A549 (cell line): ENCODE measurements at regions not wholly inside any gene's neighbourhood (a gene's known extent, or its start where the extent isn't known, plus 50 kb on each side); places are given as distances from the start of the nearest gene placed in this dataset.

Source experiments
- ATAC-seq, 2 experiments: fragments of 200-7000 bp in 1 of 2; fragments of >200 bp in 1 of 2; cut with Nextera tagmentation in 1 of 2; cut with Tn5 transposase in 1 of 2; 3 replicates each; pipeline versions ENCODE4 v1.8.0 to v1.9.1; 2018 to 2020; ENCODE audit warnings: mild to moderate bottlenecking in 1 of 2, moderate library complexity in 1 of 2
- CTCF ChIA-PET: fragments of 300-600 bp; sonication (Branson Sonifier 250); formaldehyde crosslinking; extraction: SDS; loops from one replicate; lab custom pipeline; 2021; ENCODE audit warnings: antibody characterized with exemption, inconsistent platforms; lab: Yijun Ruan, JAX
- POLR2A ChIA-PET: fragments of 350-600 bp; formaldehyde crosslinking; extraction: SDS; loops from one replicate; lab custom pipeline; 2021; ENCODE audit warnings: antibody characterized with exemption, inconsistent platforms; lab: Yijun Ruan, JAX
- DNase-seq, 2 experiments: peaks; one replicate each; pipeline versions ENCODE4 v3.0.0 to v3.0.0-alpha.2; 2011 to 2016; ENCODE audit warnings: low read depth in 1 of 2, low spot score in 1 of 2
- FAIRE-seq: peaks from 2 replicates; lab custom pipeline; 2011; peaks lifted over from hg19 to GRCh38; lab: Jason Lieb, UNC
- H3K27ac ChIP-seq, 2 experiments: fragments of >200 bp; sonication (Bioruptor Twin); formaldehyde crosslinking; 3 replicates each; pipeline ENCODE4 v1.5.1; 2016 to 2017
- H3K4me1 ChIP-seq: fragments of >200 bp; sonication (Bioruptor Twin); formaldehyde crosslinking; 3 replicates; pipeline ENCODE4 v1.6.1; 2016
- H3K4me2 ChIP-seq: fragments of >200 bp; sonication (Bioruptor Twin); formaldehyde crosslinking; 3 replicates; pipeline ENCODE4 v1.6.1; 2016
- H3K4me3 ChIP-seq: fragments of >200 bp; sonication (Bioruptor Twin); formaldehyde crosslinking; 3 replicates; pipeline ENCODE4 v1.5.1; 2016
- H3K9me3 ChIP-seq: fragments of >200 bp; sonication (Bioruptor Twin); formaldehyde crosslinking; 3 replicates; pipeline ENCODE4 v1.6.1; 2016
- BHLHE40 ChIP-seq: IDR thresholded peaks from 2 replicates; pipeline ENCODE4 v1.6.1; 2012; ENCODE audit warnings: low read depth, low read length, inconsistent platforms
- CBX2 ChIP-seq: fragments of 200-600 bp; sonication (generic); IDR thresholded peaks from 2 replicates; pipeline ENCODE4 v1.6.1; 2016; ENCODE audit warnings: low read depth, mild to moderate bottlenecking, borderline replicate concordance
- CEBPB ChIP-seq, 2 experiments: fragments of >200 bp in 1 of 2; sonication (Bioruptor Twin) in 1 of 2; formaldehyde crosslinking in 1 of 2; IDR thresholded peaks; 2 replicates each; pipeline ENCODE4 v1.6.1; 2012 to 2016
- CHD2 ChIP-seq: fragments of 150-350 bp; IDR thresholded peaks from 2 replicates; pipeline ENCODE4 v1.6.1; 2014; ENCODE audit warnings: low read length; ENCODE audit not compliant: partially characterized antibody
- EHF ChIP-seq: fragments of 250-450 bp; sonication (Bioruptor Pico); IDR thresholded peaks from 2 replicates; pipeline ENCODE4 v1.5.0; 2020; ENCODE audit warnings: mild to moderate bottlenecking
- ESRRA ChIP-seq: fragments of 150-350 bp; IDR thresholded peaks from 2 replicates; pipeline ENCODE4 v1.6.1; 2014; ENCODE audit warnings: mild to moderate bottlenecking, low read length, borderline replicate concordance
- HDAC2 ChIP-seq: fragments of 200-600 bp; sonication (generic); IDR thresholded peaks from 2 replicates; pipeline ENCODE4 v1.6.1; 2016
- HES2 ChIP-seq: fragments of >200 bp; sonication (Bioruptor Twin); formaldehyde crosslinking; IDR thresholded peaks from 2 replicates; pipeline ENCODE4 v1.6.1; 2016
- HEYL ChIP-seq: fragments of 250-450 bp; sonication (Bioruptor Pico); IDR thresholded peaks from 2 replicates; pipeline ENCODE4 v1.8.0; 2021; ENCODE audit warnings: mild to moderate bottlenecking, moderate library complexity
- JUN ChIP-seq, 2 experiments: fragments of >200 bp; sonication (Bioruptor Twin); formaldehyde crosslinking; IDR thresholded peaks; 2 replicates in 1 of 2; 3 replicates in 1 of 2; pipeline ENCODE4 v1.6.1; 2016 to 2017
- JUNB ChIP-seq: fragments of >200 bp; sonication (Bioruptor Twin); formaldehyde crosslinking; IDR thresholded peaks from 2 replicates; pipeline ENCODE4 v1.6.1; 2016
- MAZ ChIP-seq: fragments of 150-350 bp; IDR thresholded peaks from 2 replicates; pipeline ENCODE4 v1.6.1; 2014; ENCODE audit warnings: antibody characterized with exemption, low read depth, low read length, borderline replicate concordance
- MYC ChIP-seq: IDR thresholded peaks from 2 replicates; pipeline ENCODE4 v1.6.1; 2012; ENCODE audit warnings: mild to moderate bottlenecking, inconsistent platforms, low read length, improper control_type of control experiment, borderline replicate concordance
- NR3C1 ChIP-seq: fragments of >200 bp; sonication (Bioruptor Twin); formaldehyde crosslinking; IDR thresholded peaks from 3 replicates; pipeline ENCODE4 v1.6.1; 2017
- POLR2AphosphoS2 ChIP-seq: conservative IDR thresholded peaks from 2 replicates; pipeline ENCODE4 v1.6.1; 2012; ENCODE audit warnings: low read length, improper control_type of control experiment, inconsistent platforms
- RARB ChIP-seq: fragments of 250-450 bp; sonication (Bioruptor Pico); IDR thresholded peaks from 2 replicates; pipeline ENCODE4 v1.8.0; 2021; ENCODE audit warnings: mild to moderate bottlenecking, moderate library complexity
- RFX5 ChIP-seq: fragments of 450-650 bp; IDR thresholded peaks from 2 replicates; pipeline ENCODE4 v1.7.1; 2014; ENCODE audit warnings: antibody characterized with exemption, mild to moderate bottlenecking, moderate library complexity
- RNF2 ChIP-seq: fragments of 200-600 bp; sonication (generic); IDR thresholded peaks from 2 replicates; pipeline ENCODE4 v1.6.1; 2016; ENCODE audit warnings: low read depth, mild to moderate bottlenecking, antibody characterized with exemption, moderate library complexity, borderline replicate concordance
- TFCP2L1 ChIP-seq: fragments of 250-450 bp; sonication (Bioruptor Pico); IDR thresholded peaks from 2 replicates; pipeline ENCODE4 v1.5.0; 2021; ENCODE audit warnings: mild to moderate bottlenecking
- ZNF302 ChIP-seq: fragments of 250-450 bp; sonication (Bioruptor Pico); IDR thresholded peaks from 2 replicates; pipeline ENCODE4 v1.9.0; 2021; ENCODE audit warnings: inconsistent platforms, mild to moderate bottlenecking, moderate library complexity
- ZSCAN20 ChIP-seq: fragments of 250-450 bp; sonication (Bioruptor Pico); IDR thresholded peaks from 2 replicates; pipeline ENCODE4 v1.8.0; 2022; ENCODE audit warnings: mild to moderate bottlenecking, moderate library complexity
- WGBS: methylation state at CpG from one replicate; pipeline ENCODE4 v1.1.6; 2017; ENCODE audit errors: missing lambda C conversion rate; 5-methylcytosine and 5-hydroxymethylcytosine counted together
- TF ChIP-seq, protein P1 (sequence below): IDR thresholded peaks from 2 replicates; pipeline ENCODE4 v1.6.1; 2012
- TF ChIP-seq, protein P2 (sequence below): fragments of 250-450 bp; sonication (Bioruptor Pico); IDR thresholded peaks from 2 replicates; pipeline ENCODE4 v1.5.0; 2020; ENCODE audit warnings: low read depth, mild to moderate bottlenecking, moderate library complexity

GRCh38 chr9:111231801-111232580 lies 98.0 kb downstream of the OR2K2 start:
- WGBS = 87% methylated on average over 3 of the region's 3 CpGs
- H3K4me2 ChIP-seq = no peak overlapping the region
- no peak for TF ChIP-seq POLR2AphosphoS2
- TF ChIP-seq, protein P1, sequence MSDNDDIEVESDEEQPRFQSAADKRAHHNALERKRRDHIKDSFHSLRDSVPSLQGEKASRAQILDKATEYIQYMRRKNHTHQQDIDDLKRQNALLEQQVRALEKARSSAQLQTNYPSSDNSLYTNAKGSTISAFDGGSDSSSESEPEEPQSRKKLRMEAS = no peak
- TF ChIP-seq JUNB = no peak
- no peak for TF ChIP-seq BHLHE40
- TF ChIP-seq CBX2 = no peak
- TF ChIP-seq ZSCAN20 (CRISPR knock-in tag) = no peak
- TF ChIP-seq HES2 = no peak
- no peaks in the 10 kb centered on the region; the same call in 2 of the 3 replicates for H3K4me1 ChIP-seq
- CTCF ChIA-PET = no interaction called here
- H3K27ac ChIP-seq = no peak overlapping the region
- no peaks in the 10 kb centered on the region for H3K9me3 ChIP-seq
- POLR2A ChIA-PET = no interaction called here
- H3K4me3 ChIP-seq = no peak overlapping the region
- DNase-seq (no peak), ATAC-seq (no peak; a peak in 1 of 6 replicates), FAIRE-seq (no peak)

DNA sequence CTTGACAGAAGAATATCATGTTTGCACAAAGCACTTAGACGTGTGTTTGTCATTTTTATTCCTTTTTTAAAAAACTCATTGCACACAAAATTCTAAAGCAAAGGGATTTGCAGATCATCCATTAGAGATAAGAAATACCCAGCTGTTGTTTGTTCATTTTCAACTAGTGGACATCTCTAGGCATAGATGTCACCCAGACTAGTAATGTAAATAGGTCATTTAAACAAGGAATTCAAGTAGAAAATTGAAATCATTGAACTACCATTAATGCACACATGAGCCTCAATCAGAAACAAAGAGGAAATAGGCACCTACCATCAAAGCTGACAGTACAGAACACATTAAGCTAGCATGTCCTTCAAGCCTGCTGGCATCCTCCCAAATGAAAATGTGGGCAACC lies 107.3 kb downstream of the OR2K2 start:
- Histone ChIP-seq H3K9me3 (no peaks in the 10 kb centered on the region), H3K4me2 (no peak overlapping the region), H3K27ac (no peak overlapping the region), H3K4me3 (no peak overlapping the region), H3K4me1 (no peaks in the 10 kb centered on the region)
- TF ChIP-seq RNF2 = no peak
- TF ChIP-seq RARB = no peak
- no peak for TF ChIP-seq CEBPB (IDR thresholded peaks at IDR 0.05)
- TF ChIP-seq ESRRA = no peak
- TF ChIP-seq JUN (IDR thresholded peaks at IDR 0.05) = no peak
- no peak for TF ChIP-seq NR3C1
- no peak for TF ChIP-seq MYC
- no peak for TF ChIP-seq ZNF302 (CRISPR knock-in tag)
- TF ChIP-seq, protein P2, sequence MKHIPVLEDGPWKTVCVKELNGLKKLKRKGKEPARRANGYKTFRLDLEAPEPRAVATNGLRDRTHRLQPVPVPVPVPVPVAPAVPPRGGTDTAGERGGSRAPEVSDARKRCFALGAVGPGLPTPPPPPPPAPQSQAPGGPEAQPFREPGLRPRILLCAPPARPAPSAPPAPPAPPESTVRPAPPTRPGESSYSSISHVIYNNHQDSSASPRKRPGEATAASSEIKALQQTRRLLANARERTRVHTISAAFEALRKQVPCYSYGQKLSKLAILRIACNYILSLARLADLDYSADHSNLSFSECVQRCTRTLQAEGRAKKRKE (CRISPR knock-in tag) = no peak
- no peak for TF ChIP-seq HEYL (CRISPR knock-in tag)
- TF ChIP-seq HDAC2 = no peak
- no peak for TF ChIP-seq CHD2
- TF ChIP-seq, protein P1 = no peak
- no peak for TF ChIP-seq MAZ
- ChIA-PET POLR2A (no interaction called here), CTCF (no interaction called here)
- WGBS = 20% methylated on average over 1 of the region's 1 CpG
- no peak for DNase-seq
- no peak for FAIRE-seq
- no peak for ATAC-seq

GRCh38 chr9:111212874-111213273 lies 117.2 kb downstream of the OR2K2 start:
- no peak for DNase-seq
- no peak for ATAC-seq
- 50% methylated on average over 6 of the region's 6 CpGs for WGBS
- TF ChIP-seq CEBPB (IDR thresholded peaks at IDR 0.05) (no peak), EHF (CRISPR knock-in tag) (no peak), TFCP2L1 (CRISPR knock-in tag) (no peak), RFX5 (no peak), ZSCAN20 (CRISPR knock-in tag) (no peak)
- peaks cover 11% of the 10 kb centered on the region; the same call in 1 of the 3 replicates for H3K9me3 ChIP-seq
- FAIRE-seq = no peak
- H3K4me2 ChIP-seq = no peak overlapping the region
- no peak overlapping the region for H3K4me3 ChIP-seq
- no peak overlapping the region for H3K27ac ChIP-seq
- CTCF ChIA-PET = interaction anchor here (0.5 kb wide), 1 partner anchor 1156 kb away, joined by 3 read pairs; no protein-coding TSS in a partner anchor
- no peaks in the 10 kb centered on the region for H3K4me1 ChIP-seq
- POLR2A ChIA-PET = no interaction called here
